ENCODE measurements at regions not wholly inside any gene's neighbourhood (a gene's known extent, or its start where the extent isn't known, plus 50 kb on each side); places are given as distances from the start of the nearest gene placed in this dataset.

GRCh38 chr3:159252772-159253384, 451.0 kb downstream of the MFSD1 start:
- DNase-seq, result peak in 1 of 3 donors; percentile 13
- Histone ChIP-seq H3K27ac (ENCODE audit: low read depth in 1 of 2, low read length in 1 of 2) (no peak overlapping the region), H3K9ac (ENCODE audit: insufficient read depth in 1 of 2, low read length in 2 of 2) (no peak overlapping the region), H3K27me3 (ENCODE audit: control insufficient read depth in 3 of 3, insufficient read depth in 3 of 3, low read length in 2 of 3) (no peaks in the 10 kb centered on the region), H3K36me3 (ENCODE audit: control insufficient read depth in 4 of 4, insufficient read depth in 4 of 4, low read length in 4 of 4) (no peaks in the 10 kb centered on the region), H3K4me1 (ENCODE audit: control insufficient read depth in 5 of 5, insufficient read depth in 5 of 5, low read length in 5 of 5) (no peaks in the 10 kb centered on the region), H3K4me3 (no peak overlapping the region), H3K9me3 (ENCODE audit: control insufficient read depth in 4 of 4, insufficient read depth in 3 of 4, low read length in 3 of 4) (peaks cover 0 to 6% (median 0%) of the 10 kb centered on the region in 4 donors)
- WGBS, 2 donors, result 31 to 34% methylated on average over 2 of the region's 2 CpGs
- ATAC-seq (ENCODE audit: insufficient read depth, low FRiP score), result no peak
- peak; percentile 9 for TF ChIP-seq CTCF (IDR thresholded peaks at IDR 0.05; ENCODE audit: control extremely low read depth, extremely low read depth)

GRCh38 chr3:159253860-159254259, 452.0 kb downstream of the MFSD1 start:
- no peak for TF ChIP-seq CTCF (IDR thresholded peaks at IDR 0.05; ENCODE audit: control extremely low read depth, extremely low read depth)
- Histone ChIP-seq H3K36me3 (ENCODE audit: control insufficient read depth in 4 of 4, insufficient read depth in 4 of 4, low read length in 4 of 4) (no peaks in the 10 kb centered on the region), H3K9me3 (ENCODE audit: control insufficient read depth in 4 of 4, insufficient read depth in 3 of 4, low read length in 3 of 4) (peaks cover 0 to 6% (median 0%) of the 10 kb centered on the region in 4 donors), H3K4me1 (ENCODE audit: control insufficient read depth in 5 of 5, insufficient read depth in 5 of 5, low read length in 5 of 5) (no peaks in the 10 kb centered on the region), H3K4me3 (no peak overlapping the region), H3K27ac (ENCODE audit: low read depth in 1 of 2, low read length in 1 of 2) (no peak overlapping the region), H3K27me3 (ENCODE audit: control insufficient read depth in 3 of 3, insufficient read depth in 3 of 3, low read length in 2 of 3) (no peaks in the 10 kb centered on the region), H3K9ac (ENCODE audit: insufficient read depth in 1 of 2, low read length in 2 of 2) (no peak overlapping the region)
- ATAC-seq (ENCODE audit: insufficient read depth, low FRiP score), result no peak
- DNase-seq, result no peak
- 54 to 76% methylated on average over 1 of the region's 1 CpG for WGBS, 2 donors

- ATAC-seq (ENCODE audit: insufficient read depth, low FRiP score), result no peak
- H3K27ac ChIP-seq (ENCODE audit: low read depth in 1 of 2, low read length in 1 of 2), result no peak overlapping the region
- no peak overlapping the region for H3K9ac ChIP-seq (ENCODE audit: insufficient read depth in 1 of 2, low read length in 2 of 2)
- WGBS, 2 donors, result 83 to 84% methylated on average over 4 of the region's 4 CpGs
- no peak overlapping the region for H3K4me3 ChIP-seq
- peaks cover 0 to 2% (median 0%) of the 10 kb centered on the region in 4 donors for H3K9me3 ChIP-seq (ENCODE audit: control insufficient read depth in 4 of 4, insufficient read depth in 3 of 4, low read length in 3 of 4)
- no peak for TF ChIP-seq CTCF (IDR thresholded peaks at IDR 0.05; ENCODE audit: control extremely low read depth, extremely low read depth)
- no peaks in the 10 kb centered on the region for H3K36me3 ChIP-seq (ENCODE audit: control insufficient read depth in 4 of 4, insufficient read depth in 4 of 4, low read length in 4 of 4)
- DNase-seq, result no peak
- H3K4me1 ChIP-seq (ENCODE audit: control insufficient read depth in 5 of 5, insufficient read depth in 5 of 5, low read length in 5 of 5), result no peaks in the 10 kb centered on the region
- no peaks in the 10 kb centered on the region for H3K27me3 ChIP-seq (ENCODE audit: control insufficient read depth in 3 of 3, insufficient read depth in 3 of 3, low read length in 2 of 3)
Measured at GRCh38 chr3:159257954-159258353, 456.1 kb downstream of the MFSD1 start.

- H3K9ac ChIP-seq (ENCODE audit: insufficient read depth in 1 of 2, low read length in 2 of 2), result no peak overlapping the region
- no peak overlapping the region for H3K4me3 ChIP-seq
- no peak overlapping the region for H3K27ac ChIP-seq (ENCODE audit: low read depth in 1 of 2, low read length in 1 of 2)
- no peaks in the 10 kb centered on the region for H3K9me3 ChIP-seq (ENCODE audit: control insufficient read depth in 4 of 4, insufficient read depth in 3 of 4, low read length in 3 of 4)
- WGBS, 2 donors, result 50 to 63% methylated on average over 2 of the region's 2 CpGs
- no peaks in the 10 kb centered on the region for H3K27me3 ChIP-seq (ENCODE audit: control insufficient read depth in 3 of 3, insufficient read depth in 3 of 3, low read length in 2 of 3)
- DNase-seq, result no peak
- ATAC-seq (ENCODE audit: insufficient read depth, low FRiP score), result no peak
- no peak for TF ChIP-seq CTCF (IDR thresholded peaks at IDR 0.05; ENCODE audit: control extremely low read depth, extremely low read depth)
- no peaks in the 10 kb centered on the region for H3K4me1 ChIP-seq (ENCODE audit: control insufficient read depth in 5 of 5, insufficient read depth in 5 of 5, low read length in 5 of 5)
- no peaks in the 10 kb centered on the region for H3K36me3 ChIP-seq (ENCODE audit: control insufficient read depth in 4 of 4, insufficient read depth in 4 of 4, low read length in 4 of 4)
Measured at GRCh38 chr3:159258934-159259333, 457.1 kb downstream of the MFSD1 start.
